DOHH2 (cell line): ENCODE measurements at regions not wholly inside any gene's neighbourhood (a gene's known extent, or its start where the extent isn't known, plus 50 kb on each side); places are given as distances from the start of the nearest gene placed in this dataset.

Experiments used
- H3F3A ChIP-seq: fragments of 200-600 bp; sonication (generic), shearing (Covaris generic); 2 replicates; pipeline ENCODE4 v1.6.0; 2016; ENCODE audit warnings: antibody characterized with exemption, mild to moderate bottlenecking; ENCODE audit not compliant: control insufficient read depth, insufficient read depth
- H3K27ac ChIP-seq: fragments of 200-600 bp; sonication (generic); 2 replicates; pipeline ENCODE4 v1.5.1; 2014; ENCODE audit warnings: low read depth, mild to moderate bottlenecking, low read length, moderate library complexity
- H3K27me3 ChIP-seq: fragments of 200-600 bp; sonication (generic); 2 replicates; pipeline ENCODE4 v1.6.1; 2014; ENCODE audit warnings: mild to moderate bottlenecking, low read length, mixed read lengths; ENCODE audit not compliant: control insufficient read depth
- H3K36me3 ChIP-seq: fragments of 200-600 bp; sonication (generic); 2 replicates; pipeline ENCODE4 v1.6.1; 2014; ENCODE audit warnings: mild to moderate bottlenecking, low read length, moderate library complexity, mixed read lengths; ENCODE audit not compliant: control insufficient read depth
- H3K4me1 ChIP-seq: fragments of 200-600 bp; sonication (generic); 2 replicates; pipeline ENCODE4 v1.6.1; 2014; ENCODE audit warnings: mild to moderate bottlenecking, low read length, mixed read lengths; ENCODE audit not compliant: control insufficient read depth
- H3K4me2 ChIP-seq: fragments of 200-600 bp; sonication (generic); 2 replicates; pipeline ENCODE4 v1.6.0; 2014; ENCODE audit warnings: mild to moderate bottlenecking, low read length, moderate library complexity
- H3K4me3 ChIP-seq: fragments of 200-600 bp; sonication (generic); 2 replicates; pipeline ENCODE4 v1.5.1; 2014; ENCODE audit warnings: mild to moderate bottlenecking, low read length, mixed read lengths
- H3K79me2 ChIP-seq: fragments of 200-600 bp; sonication (generic); 2 replicates; pipeline ENCODE4 v1.6.1; 2014; ENCODE audit warnings: mild to moderate bottlenecking, low read length, mixed read lengths; ENCODE audit not compliant: control insufficient read depth
- H3K9me2 ChIP-seq: fragments of 200-600 bp; sonication (generic); replicated peaks from 2 replicates; pipeline ENCODE4 v1.6.1; 2014; ENCODE audit warnings: mild to moderate bottlenecking, low read length, mixed read lengths; ENCODE audit not compliant: control insufficient read depth
- H3K9me3 ChIP-seq: fragments of 200-600 bp; sonication (generic); 2 replicates; pipeline ENCODE4 v1.6.1; 2014; ENCODE audit warnings: antibody characterized with exemption, low read length, mixed read lengths; ENCODE audit not compliant: control insufficient read depth, insufficient read depth
- H4K20me1 ChIP-seq: fragments of 200-600 bp; sonication (generic); 2 replicates; pipeline ENCODE4 v1.6.0; 2014; ENCODE audit warnings: low read depth, mild to moderate bottlenecking, antibody characterized with exemption, low read length, moderate library complexity; ENCODE audit not compliant: control insufficient read depth, insufficient read depth
- CTCF ChIP-seq: fragments of 200-600 bp; sonication (generic); IDR thresholded peaks from one replicate; pipeline ENCODE4 v1.5.1; 2014; ENCODE audit warnings: antibody characterized with exemption, mild to moderate bottlenecking, low read depth, low read length; ENCODE audit not compliant: poor library complexity, severe bottlenecking
- EZH2phosphoT487 ChIP-seq: fragments of 200-600 bp; sonication (generic); IDR thresholded peaks from 2 replicates; pipeline ENCODE4 v1.6.1; 2017; ENCODE audit warnings: borderline replicate concordance, mild to moderate bottlenecking, antibody characterized with exemption, low read length, moderate library complexity, mixed read lengths

- no peaks in the 10 kb centered on the region for H3K9me2 ChIP-seq
- H3K9me3 ChIP-seq, result no peaks in the 10 kb centered on the region
- no peaks in the 10 kb centered on the region for H4K20me1 ChIP-seq
- TF ChIP-seq EZH2phosphoT487 (no peak), CTCF (no peak)
- H3K4me2 ChIP-seq, result no peak overlapping the region
- H3K27ac ChIP-seq, result no peak overlapping the region
- no peaks in the 10 kb centered on the region for H3K4me1 ChIP-seq
- no peaks in the 10 kb centered on the region for H3F3A ChIP-seq
- H3K36me3 ChIP-seq, result no peaks in the 10 kb centered on the region
- H3K79me2 ChIP-seq, result no peaks in the 10 kb centered on the region
- no peak overlapping the region for H3K4me3 ChIP-seq
- H3K27me3 ChIP-seq, result no peaks in the 10 kb centered on the region
Observed at GRCh38 chr18:2281523-2282199, 289.6 kb downstream of the METTL4 start.

- TF ChIP-seq CTCF (peak; percentile 36), EZH2phosphoT487 (no peak)
- no peaks in the 10 kb centered on the region for H3K36me3 ChIP-seq
- no peak overlapping the region for H3K27ac ChIP-seq
- H3K4me2 ChIP-seq, result no peak overlapping the region
- no peaks in the 10 kb centered on the region for H3K9me3 ChIP-seq
- no peaks in the 10 kb centered on the region for H3K79me2 ChIP-seq
- no peaks in the 10 kb centered on the region for H4K20me1 ChIP-seq
- H3K9me2 ChIP-seq, result no peaks in the 10 kb centered on the region
- no peaks in the 10 kb centered on the region for H3F3A ChIP-seq
- H3K4me3 ChIP-seq, result no peak overlapping the region
- H3K27me3 ChIP-seq, result no peaks in the 10 kb centered on the region
- no peaks in the 10 kb centered on the region for H3K4me1 ChIP-seq
Observed at GRCh38 chr18:2293109-2293839, 278.0 kb downstream of the METTL4 start.

GRCh38 chr18:2301316-2301715 lies 270.0 kb downstream of the METTL4 start:
- H3K4me1 ChIP-seq, result no peaks in the 10 kb centered on the region

More at GRCh38 chr18:2301316-2301715, 270.0 kb downstream of the METTL4 start:
- TF ChIP-seq CTCF (no peak), EZH2phosphoT487 (no peak)
- Histone ChIP-seq H3K27me3 (0 out of 2 replicates have a peak, but pooled peaks cover 2% of the 10 kb centered on the region), H3K27ac (no peak overlapping the region), H3K4me2 (no peak overlapping the region), H3F3A (no peaks in the 10 kb centered on the region), H3K36me3 (no peaks in the 10 kb centered on the region), H3K79me2 (no peaks in the 10 kb centered on the region), H3K9me3 (no peaks in the 10 kb centered on the region), H3K4me3 (no peak overlapping the region), H4K20me1 (no peaks in the 10 kb centered on the region), H3K9me2 (no peaks in the 10 kb centered on the region)
